HG02852 (cell line): ENCODE measurements at regions not wholly inside any gene's neighbourhood (a gene's known extent, or its start where the extent isn't known, plus 50 kb on each side); places are given as distances from the start of the nearest gene placed in this dataset.
"Not testable (repeated sequence)": the region's sequence is repeated elsewhere in the genome, so short reads cannot be mapped to it uniquely, and the experiment has no call there.

Source experiments
- ATAC-seq: cut with Tn5 transposase; IDR thresholded peaks from one replicate; pipeline ENCODE4 v1.9.1; 2021; ENCODE audit warnings: mild to moderate bottlenecking, moderate library complexity; ENCODE audit not compliant: unreplicated experiment

GRCh38 chr13:97856304-97856675 is 97.2 kb upstream of the IPO5 start:
- ATAC-seq = peak; percentile 47

DNA sequence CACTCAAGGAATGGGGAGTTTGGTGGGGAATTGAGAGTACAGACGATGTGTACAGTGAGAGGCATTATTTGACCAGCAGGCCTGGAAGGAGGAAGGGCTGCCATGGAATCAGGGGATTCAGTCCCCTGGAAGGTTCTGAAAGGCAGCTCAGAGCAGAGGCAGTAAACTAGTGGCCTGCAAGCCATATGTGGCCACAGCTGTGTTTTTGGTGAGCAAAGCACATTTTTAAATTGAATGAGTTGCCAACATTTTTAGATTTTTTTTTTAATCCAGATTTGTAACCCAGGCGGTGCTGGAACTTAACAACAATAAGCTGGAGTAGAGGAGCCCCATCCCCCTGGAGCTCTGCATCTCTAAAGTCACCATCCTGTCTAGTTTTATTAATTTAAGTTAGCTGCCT is 95.3 kb upstream of the IPO5 start:
- no peak for ATAC-seq

DNA sequence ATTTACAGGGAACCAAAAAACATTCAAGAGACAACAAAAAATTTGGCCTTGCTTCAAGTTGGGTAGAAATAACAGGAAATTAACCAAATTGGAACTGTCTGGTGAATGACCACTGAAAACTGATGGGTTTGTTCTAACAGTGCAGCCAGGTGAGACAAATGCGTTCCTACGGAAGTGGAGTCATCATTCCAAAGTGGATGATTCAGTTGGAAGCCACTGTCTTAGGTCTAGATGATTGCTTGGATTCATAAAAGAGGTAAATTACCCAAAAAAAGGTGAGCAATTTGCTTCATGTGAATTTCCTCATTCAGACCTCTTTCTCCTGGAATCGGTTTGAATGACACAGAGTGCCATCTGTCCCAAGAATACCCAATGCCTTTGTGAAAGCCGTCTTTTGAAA is 87.1 kb upstream of the IPO5 start:
- no peak for ATAC-seq

DNA sequence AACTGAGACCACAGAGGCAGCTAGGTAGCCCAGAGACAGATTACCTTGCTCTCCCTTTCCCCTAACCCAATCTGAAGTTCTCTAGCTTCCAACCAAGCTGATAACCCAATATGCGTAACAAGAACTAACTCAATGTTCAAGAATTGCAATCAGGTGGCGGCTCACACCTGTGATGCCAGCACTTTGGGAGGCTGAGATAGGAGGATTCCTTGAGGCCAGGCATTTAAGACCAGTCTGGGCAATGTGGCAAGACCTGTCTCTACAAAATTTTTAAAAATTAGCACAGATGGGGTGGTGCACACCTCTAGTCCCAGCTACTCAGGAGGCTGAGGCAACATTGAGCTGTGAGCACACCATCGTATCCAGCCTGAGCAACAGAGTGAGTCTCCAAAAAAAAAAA is 86.7 kb upstream of the IPO5 start:
- no peak for ATAC-seq

GRCh38 chr13:97873398-97873797 is 80.1 kb upstream of the IPO5 start:
- ATAC-seq = no peak

- ATAC-seq = no peak
Measured at GRCh38 chr13:97875218-97875617, 78.3 kb upstream of the IPO5 start.

DNA sequence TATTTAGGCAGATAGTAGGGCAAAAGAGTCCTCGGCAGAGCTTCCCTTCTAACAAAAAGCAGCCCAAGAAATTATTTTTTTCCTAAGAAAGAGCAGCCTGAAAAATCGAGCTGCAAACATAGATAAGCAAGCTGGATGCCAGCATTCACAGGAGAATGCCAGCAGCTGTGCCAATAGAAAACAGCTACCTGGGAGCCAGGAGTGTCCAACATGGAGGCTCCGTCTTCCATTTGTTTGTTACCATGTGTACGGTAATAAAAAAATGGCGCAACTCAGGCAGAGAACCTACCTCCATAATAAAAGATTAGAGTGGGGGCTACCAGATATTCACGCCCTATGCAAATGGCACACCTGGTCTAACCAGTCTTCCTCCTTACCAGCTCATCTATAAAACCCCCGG is 77.6 kb upstream of the IPO5 start:
- no peak for ATAC-seq

GRCh38 chr13:97878431-97879375 is 74.8 kb upstream of the IPO5 start:
- no peak for ATAC-seq

DNA sequence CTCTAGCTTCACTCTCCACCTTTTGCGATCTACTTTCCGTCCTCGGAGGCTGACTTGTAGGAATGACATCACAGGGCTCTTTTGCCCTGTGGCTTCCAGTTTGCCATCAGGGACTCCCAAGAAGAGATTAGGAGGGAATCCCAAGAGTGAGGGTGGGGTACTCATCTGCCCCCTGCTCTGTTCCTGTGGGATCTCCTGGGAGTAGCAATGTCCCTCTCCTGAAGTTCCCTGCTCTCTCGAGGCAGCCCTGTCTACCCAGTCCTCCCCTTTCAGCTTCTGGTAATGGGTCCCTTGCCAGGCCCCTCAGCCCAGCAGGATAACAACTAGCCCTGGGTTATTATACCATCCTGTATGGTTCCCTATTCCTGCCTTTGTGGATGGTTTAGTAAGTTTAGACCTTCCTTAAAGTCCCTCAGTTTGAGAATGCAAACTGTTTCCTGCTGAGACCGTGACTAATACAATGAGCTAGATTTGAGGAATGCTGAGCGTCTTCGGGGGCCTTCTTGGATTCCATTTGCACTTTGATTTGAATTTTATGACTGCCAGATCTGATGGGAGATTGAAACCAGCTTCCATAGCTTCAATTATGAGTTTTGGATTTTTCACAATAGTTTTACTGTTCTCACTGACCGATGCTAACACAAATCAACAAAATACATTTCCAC is 73.7 kb upstream of the IPO5 start:
- ATAC-seq = no peak

DNA sequence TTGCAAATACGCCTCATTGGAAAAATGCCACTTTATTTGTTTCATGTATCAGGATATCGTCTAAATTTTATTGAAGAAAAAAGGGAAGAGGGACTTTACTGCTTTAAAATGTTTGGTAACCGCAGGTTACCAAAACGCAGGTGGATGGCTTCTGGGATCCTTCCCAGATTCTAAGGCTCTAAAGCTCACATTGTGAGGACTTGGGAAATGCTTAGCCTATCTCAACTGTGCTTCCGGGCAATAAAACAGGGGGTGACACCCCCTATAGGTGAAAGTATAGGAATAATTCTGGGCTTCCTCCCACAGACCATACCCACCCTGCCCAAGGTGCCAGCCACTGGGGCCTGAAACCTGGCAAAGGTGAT is 73.2 kb upstream of the IPO5 start:
- no peak for ATAC-seq

GRCh38 chr13:97881556-97881955 is 71.9 kb upstream of the IPO5 start:
- ATAC-seq = no peak

- no peak for ATAC-seq
Measured at GRCh38 chr13:97883396-97883795, 70.1 kb upstream of the IPO5 start.

DNA sequence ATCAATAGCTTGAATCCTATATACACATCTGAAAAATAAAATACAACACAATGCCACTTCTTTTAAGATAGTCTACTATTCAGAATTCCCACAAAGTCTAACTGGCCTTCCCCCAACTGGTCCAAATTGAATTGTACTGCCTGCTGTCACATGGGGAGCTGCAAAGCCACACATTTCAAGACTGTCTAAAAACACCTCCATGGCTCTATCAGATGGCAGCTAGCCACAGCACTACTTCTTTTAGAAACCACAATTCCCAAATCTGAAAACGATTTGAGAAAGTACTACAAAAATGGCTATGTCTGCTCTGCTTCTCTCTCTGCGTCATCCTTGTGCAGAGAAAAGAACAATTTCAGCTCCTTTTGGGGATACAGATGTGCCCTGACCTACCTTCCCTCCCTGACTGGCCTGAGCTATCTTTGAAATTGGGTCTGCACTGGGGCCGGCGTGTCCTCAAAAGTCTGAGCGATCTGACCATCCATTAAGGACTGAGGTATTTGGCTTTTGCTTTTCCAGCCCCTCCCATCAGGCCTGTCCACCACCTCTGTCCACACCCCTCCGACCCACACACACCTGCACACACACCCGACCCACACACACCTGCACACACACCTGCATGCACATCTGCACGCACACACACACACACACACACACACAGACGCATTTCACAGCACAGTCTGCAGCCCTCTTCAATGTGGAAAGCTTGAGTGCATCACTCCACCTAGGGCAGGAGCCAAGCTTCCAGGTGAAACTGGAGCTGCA is 68.6 kb upstream of the IPO5 start:
- ATAC-seq = no peak

GRCh38 chr13:97885641-97886040 is 67.8 kb upstream of the IPO5 start:
- no peak for ATAC-seq

DNA sequence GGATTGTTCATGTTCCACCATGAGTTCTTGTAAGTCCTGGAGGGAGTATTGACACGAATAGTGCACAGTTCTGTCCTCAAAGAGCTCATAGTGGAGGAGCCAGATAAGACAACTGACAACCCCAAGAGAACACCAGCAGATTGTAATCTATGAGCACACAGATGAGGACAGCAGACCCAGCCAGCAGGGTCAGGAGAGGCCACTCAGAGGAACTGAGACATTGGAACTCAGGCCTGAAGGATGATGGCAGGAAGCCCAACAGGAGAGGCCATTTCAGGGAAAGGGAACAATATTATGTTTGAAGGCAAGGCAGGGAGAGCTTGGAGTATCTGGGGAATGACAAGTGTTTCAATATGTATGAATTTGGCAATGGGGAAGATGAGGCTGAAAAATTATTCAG is 63.7 kb upstream of the IPO5 start:
- ATAC-seq = no peak

DNA sequence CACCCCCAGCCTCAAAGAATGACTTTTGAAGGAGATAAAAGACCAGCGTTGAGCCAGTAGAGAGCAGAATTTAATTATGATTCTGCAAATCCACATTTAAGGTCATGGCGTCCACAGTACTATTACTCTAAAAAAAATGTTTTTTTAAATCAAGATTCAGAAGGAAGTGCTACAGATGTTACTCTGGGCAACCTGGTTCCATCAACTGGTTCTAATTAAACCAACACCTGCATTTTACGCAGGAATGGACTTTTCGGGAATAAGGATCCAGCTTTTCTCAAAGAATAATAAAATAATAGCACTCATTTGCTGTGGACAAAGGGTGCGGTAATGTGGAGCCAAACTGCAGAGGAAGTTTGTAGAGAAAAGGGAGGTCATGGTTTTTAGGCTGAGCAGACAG is 62.9 kb upstream of the IPO5 start:
- ATAC-seq = no peak

DNA sequence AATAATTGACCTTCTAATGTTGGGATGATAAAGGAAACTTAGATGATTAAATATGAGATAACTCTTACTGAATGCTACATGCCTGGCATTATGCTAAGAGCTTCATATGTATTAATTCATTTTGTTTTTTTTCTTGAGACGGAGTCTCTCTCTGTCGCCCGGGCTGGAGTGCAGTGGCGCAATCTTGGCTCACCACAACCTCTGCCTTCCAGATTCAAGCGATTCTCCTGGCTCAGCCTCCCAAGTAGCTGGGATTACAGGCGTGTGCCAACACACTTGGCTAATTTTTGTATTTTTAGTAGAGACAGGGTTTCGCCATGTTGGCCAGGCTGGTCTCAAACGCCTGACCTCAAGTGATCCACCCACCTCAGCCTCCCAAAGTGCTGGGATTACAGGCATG is 61.5 kb upstream of the IPO5 start:
- not testable (repeated sequence) for ATAC-seq

GRCh38 chr13:97892717-97893116 is 60.8 kb upstream of the IPO5 start:
- no peak for ATAC-seq

GRCh38 chr13:97895383-97895782 is 58.1 kb upstream of the IPO5 start:
- ATAC-seq = no peak

- ATAC-seq = no peak
Measured at GRCh38 chr13:97896446-97896845, 57.0 kb upstream of the IPO5 start.

GRCh38 chr13:97901716-97902115 is 51.8 kb upstream of the IPO5 start:
- ATAC-seq = no peak
